GM20431 (cell line): ENCODE measurements at regions not wholly inside any gene's neighbourhood (a gene's known extent, or its start where the extent isn't known, plus 50 kb on each side); places are given as distances from the start of the nearest gene placed in this dataset.

ENCODE experiments used
- in situ Hi-C: fragments of 300-500 bp; cut with MseI, MboI; formaldehyde crosslinking; loops from one replicate; pipeline ENCODE4 v1.15.0; 2020; ENCODE audit warnings: low sequenced_read_pairs; ENCODE audit not compliant: unreplicated experiment

- in situ Hi-C loops: no loop called here
Observed at GRCh38 chr11:112354364-112354763, 93.7 kb upstream of the PLET1 start.

DNA sequence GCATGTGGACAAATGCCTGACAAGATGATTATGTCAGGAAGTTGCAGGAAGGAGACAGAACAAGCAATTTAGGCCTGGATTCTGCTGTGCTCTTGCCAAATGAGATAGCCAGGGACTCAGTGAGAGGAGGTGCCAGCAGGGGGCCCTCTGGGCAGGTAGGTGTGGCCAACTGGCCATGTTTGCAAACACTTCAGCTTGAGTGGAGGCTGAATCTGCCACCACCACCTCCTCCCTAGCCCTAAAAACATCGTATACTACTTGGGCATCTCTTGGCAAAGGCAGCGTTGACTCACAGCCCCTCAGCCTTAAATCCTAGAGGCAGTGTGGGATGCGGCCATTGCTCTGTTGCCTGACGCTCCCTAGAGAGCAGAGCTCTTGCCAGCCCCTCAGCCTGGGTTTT, 95.1 kb upstream of the PLET1 start:
- in situ Hi-C loops: no loop called here

- in situ Hi-C loops: no loop called here
Observed at GRCh38 chr11:112357488-112357887, 96.8 kb upstream of the PLET1 start.

DNA sequence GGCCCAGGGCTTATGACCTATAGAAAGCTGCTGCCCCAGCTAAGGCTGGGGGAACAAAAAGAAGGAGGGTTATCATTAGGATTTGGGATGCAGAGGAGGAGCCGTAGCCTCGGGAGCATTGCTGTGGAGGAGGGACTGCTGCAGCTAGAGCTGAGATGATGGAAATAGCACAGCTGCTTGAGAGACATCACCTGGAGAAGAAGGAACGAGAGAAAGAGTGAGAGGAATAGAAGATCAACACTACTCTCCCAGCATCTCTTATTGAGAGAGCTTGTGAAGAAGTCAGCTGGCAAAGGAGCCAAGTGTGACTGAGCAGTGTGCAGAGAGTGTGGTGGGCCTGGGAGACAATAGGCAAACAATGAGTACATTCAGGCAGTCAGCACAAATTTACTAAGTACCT, 100.7 kb upstream of the PLET1 start:
- in situ Hi-C loops: no loop called here

GRCh38 chr11:112363527-112363926, 102.9 kb upstream of the PLET1 start:
- in situ Hi-C loops: no loop called here

DNA sequence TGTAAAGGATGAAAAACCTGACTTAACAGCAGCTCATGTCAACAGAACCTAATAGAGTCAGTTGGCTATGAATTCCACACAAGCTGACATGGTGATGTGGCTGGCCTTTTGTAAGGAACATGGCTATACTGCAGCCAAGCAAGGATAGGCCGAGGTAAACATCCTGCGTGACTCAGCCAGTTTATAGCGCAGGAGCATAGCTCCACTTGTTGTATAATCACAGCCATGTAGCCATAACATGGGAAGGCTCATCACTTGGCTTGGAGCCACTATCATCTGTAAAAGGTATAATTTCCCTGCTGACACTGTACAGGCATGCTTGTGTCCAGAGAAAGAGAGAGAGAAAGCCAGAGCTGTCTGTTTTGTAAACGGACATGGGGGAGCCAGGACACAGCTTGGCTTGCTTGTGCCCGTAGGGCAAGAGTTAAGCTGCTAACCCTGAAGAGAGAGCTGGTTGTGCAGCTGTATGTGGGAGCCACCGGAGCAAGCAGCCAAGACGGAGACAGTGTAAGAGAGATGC, 104.4 kb upstream of the PLET1 start:
- in situ Hi-C loops: no loop called here

GRCh38 chr11:112366012-112366411, 105.4 kb upstream of the PLET1 start:
- in situ Hi-C loops: no loop called here

- in situ Hi-C loops: no loop called here
Observed at GRCh38 chr11:112366777-112367176, 106.1 kb upstream of the PLET1 start.

GRCh38 chr11:112367461-112367860, 106.8 kb upstream of the PLET1 start:
- in situ Hi-C loops: no loop called here

- in situ Hi-C loops: no loop called here
Observed at GRCh38 chr11:112367895-112368294, 107.2 kb upstream of the PLET1 start.

DNA sequence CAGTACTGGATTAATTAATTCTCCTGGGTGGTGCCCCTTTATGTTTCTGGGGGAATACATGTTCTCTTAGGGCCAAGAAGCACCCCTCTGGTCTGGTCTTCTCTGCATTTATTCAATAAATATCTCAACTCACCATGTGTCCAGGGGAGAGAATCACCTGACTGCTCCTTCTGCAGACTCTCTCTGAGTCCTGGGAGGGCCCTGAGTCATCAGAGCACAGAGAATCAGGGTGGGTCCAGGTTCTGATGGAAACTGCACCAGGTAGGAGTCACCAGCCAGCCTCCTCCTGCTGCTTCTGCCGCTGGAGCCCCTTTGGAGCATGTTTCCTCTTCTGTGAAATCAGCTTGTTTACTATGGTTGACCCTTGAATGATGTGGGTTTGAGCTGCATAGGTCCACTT, 107.7 kb upstream of the PLET1 start:
- in situ Hi-C loops: no loop called here

DNA sequence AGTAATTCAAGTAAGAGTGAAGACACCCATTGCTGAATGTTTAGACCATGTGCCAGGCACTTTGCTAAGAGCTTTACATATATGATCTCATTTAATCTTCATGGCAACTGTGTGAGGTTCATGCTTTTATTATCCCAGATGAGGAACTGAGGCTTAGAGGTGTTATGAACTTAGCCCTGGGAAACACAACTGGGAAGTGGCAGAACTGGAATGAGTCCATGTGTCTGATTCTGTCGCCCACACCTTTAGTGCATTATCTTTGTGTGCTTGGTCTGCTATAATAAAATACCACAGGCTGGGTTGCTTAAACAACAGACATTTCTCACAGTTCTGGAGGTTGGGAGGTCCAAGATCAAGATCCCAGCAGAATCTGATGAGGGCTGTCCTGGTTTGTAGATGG, 108.7 kb upstream of the PLET1 start:
- in situ Hi-C loops: no loop called here

- in situ Hi-C loops: no loop called here
Observed at GRCh38 chr11:112369916-112370315, 109.3 kb upstream of the PLET1 start.

- in situ Hi-C loops: no loop called here
Observed at GRCh38 chr11:112374486-112375140, 114.0 kb upstream of the PLET1 start.

GRCh38 chr11:112377946-112378345, 117.3 kb upstream of the PLET1 start:
- in situ Hi-C loops: no loop called here

- in situ Hi-C loops: no loop called here
Observed at GRCh38 chr11:112380464-112380863, 119.8 kb upstream of the PLET1 start.

GRCh38 chr11:112381578-112381977, 120.9 kb upstream of the PLET1 start:
- in situ Hi-C loops: no loop called here

DNA sequence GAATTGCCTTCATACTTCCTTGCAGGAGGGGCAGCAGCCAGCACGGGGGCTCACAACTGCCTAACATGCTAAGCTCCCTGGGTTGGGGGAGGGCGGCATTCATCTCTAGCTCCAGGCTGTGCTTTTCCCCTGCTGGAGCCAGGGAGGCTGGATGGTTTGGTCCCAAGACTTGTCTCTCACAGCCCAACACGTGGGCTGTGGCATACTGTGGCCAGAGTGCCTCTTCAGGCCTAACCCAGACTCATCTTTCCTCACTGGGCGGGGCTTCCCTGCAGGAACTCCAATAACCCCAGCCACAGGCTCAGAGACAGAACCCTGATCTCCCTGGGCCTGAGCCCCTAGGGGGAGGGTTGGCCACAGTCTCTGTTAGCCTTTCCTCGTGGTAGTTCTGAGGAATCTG, 121.9 kb upstream of the PLET1 start:
- in situ Hi-C loops: no loop called here

- in situ Hi-C loops: no loop called here
Observed at GRCh38 chr11:112388496-112388895, 127.8 kb upstream of the PLET1 start.

GRCh38 chr11:112391086-112391485, 130.4 kb upstream of the PLET1 start:
- in situ Hi-C loops: no loop called here

GRCh38 chr11:112392904-112393303, 132.2 kb upstream of the PLET1 start:
- in situ Hi-C loops: no loop called here

DNA sequence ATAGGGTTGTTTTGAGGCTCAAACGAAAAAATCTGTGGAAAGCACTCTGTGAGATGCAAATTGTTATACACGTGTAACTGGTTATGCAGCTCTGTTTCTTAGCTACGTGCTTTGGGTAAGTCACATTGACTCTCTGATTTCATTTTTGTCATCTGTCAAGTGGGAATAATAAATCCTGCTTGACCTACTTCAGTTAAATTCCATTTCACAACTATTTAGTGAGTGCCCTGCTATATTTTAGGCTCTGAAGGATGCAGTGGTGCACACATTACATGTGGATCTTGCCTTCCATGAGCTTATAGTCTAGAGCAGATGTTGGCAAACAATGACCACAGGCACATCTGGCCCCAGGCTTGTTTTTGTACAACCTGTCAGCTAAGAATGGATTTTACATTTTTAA, 133.6 kb upstream of the PLET1 start:
- in situ Hi-C loops: no loop called here
